DND-41 (cell line): ENCODE measurements at regions not wholly inside any gene's neighbourhood (a gene's known extent, or its start where the extent isn't known, plus 50 kb on each side); places are given as distances from the start of the nearest gene placed in this dataset.

Source experiments
- CTCF ChIP-seq: IDR thresholded peaks from 2 replicates; pipeline ENCODE4 v1.5.1; 2012; ENCODE audit warnings: borderline replicate concordance, low read length, moderate library complexity, mild to moderate bottlenecking; ENCODE audit not compliant: poor library complexity, severe bottlenecking; ENCODE audit errors: extremely low read depth
- EZH2 ChIP-seq: IDR thresholded peaks from 3 replicates; pipeline ENCODE4 v1.6.1; 2012; ENCODE audit warnings: borderline replicate concordance, low read depth, mild to moderate bottlenecking, moderate library complexity, low read length, inconsistent platforms; ENCODE audit not compliant: severe bottlenecking

GRCh38 chr16:49201118-49201517 lies 80.5 kb downstream of the CBLN1 start:
- TF ChIP-seq CTCF: no peak
- no peak for TF ChIP-seq EZH2
